Activated CD4-positive, CD25-positive, alpha-beta regulatory T cell (primary cell): ENCODE measurements at regions not wholly inside any gene's neighbourhood (a gene's known extent, or its start where the extent isn't known, plus 50 kb on each side); places are given as distances from the start of the nearest gene placed in this dataset.

Experiments
- DNase-seq, 4 experiments: peaks; one replicate each; lab custom pipeline; 2025; lab: John Stamatoyannopoulos, UW

DNA sequence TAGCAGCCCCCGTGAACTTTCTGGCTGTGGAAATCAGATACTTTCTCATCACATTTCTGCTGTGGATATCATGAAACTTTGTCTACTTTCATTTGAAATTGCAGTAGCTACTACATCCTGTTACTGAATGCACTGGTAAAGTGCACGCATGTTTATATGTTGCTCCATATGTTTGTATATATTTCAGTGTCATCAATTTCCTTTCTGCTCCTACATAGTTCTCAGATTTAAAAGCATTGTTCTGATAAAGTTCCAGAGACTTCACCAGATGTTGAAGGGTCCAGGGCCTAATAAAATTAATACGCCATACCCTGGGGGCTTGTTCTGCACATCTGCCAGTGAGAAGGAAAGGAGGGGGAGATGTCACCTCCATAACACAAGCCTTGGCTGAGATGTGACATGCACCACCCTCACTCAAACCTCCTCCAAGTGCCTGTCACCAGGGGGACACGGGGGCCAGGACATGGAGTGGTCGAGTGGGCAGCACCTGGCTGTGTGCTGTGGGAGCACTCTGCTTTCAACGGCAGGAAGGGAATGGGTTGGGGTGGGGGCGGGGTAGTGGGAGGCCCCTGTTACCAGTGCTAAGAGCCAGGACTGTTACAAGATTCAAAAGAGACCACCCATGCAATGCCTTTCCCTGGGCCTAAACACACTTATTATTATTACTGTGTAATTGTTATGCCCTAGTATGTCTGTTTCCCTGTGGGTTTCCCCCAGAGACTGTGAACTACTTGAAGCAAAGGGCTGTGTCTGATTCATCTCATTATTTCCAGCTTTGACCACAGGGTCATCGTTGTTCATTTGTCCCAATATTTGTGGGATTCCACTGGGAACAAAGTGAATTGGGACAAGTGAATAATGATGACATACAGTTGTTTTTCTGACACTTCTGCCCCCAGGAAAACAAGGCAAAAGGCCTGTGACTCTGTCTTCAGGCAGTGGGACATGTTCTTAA lies 193.4 kb downstream of the FOXL1 start:
- no peak for DNase-seq

- DNase-seq, result no peak
Observed at GRCh38 chr16:86772671-86773353, 194.5 kb downstream of the FOXL1 start.

GRCh38 chr16:86773354-86773715 lies 195.0 kb downstream of the FOXL1 start:
- no peak for DNase-seq

- no peak for DNase-seq
Observed at GRCh38 chr16:86774931-86775330, 196.6 kb downstream of the FOXL1 start.

- no peak for DNase-seq
Observed at GRCh38 chr16:86775511-86775921, 197.2 kb downstream of the FOXL1 start.

- no peak for DNase-seq
Observed at GRCh38 chr16:86777381-86777946, 199.1 kb downstream of the FOXL1 start.

GRCh38 chr16:86778108-86778745 lies 199.9 kb downstream of the FOXL1 start:
- DNase-seq, result no peak

DNA sequence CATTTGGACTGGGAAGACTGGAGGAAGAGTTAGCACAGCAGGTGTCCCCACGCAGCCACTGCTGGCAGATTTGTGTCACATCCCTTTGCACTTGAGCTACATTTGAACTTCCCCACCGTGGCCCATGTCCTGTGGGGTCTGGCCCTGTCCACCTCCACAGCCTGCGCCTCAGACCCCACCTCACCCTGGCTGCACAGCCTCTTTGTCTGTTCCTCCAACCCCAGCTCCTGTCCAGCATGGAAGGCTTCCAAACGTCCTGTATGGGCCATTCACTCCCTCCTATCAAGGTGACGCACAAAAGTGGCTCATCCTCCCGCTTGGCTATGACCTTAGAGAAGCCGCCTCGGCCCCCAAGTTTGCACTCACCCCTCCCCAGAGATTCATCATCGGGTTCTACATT lies 200.6 kb downstream of the FOXL1 start:
- no peak for DNase-seq

- DNase-seq, result no peak
Observed at GRCh38 chr16:86781046-86781445, 202.7 kb downstream of the FOXL1 start.

DNA sequence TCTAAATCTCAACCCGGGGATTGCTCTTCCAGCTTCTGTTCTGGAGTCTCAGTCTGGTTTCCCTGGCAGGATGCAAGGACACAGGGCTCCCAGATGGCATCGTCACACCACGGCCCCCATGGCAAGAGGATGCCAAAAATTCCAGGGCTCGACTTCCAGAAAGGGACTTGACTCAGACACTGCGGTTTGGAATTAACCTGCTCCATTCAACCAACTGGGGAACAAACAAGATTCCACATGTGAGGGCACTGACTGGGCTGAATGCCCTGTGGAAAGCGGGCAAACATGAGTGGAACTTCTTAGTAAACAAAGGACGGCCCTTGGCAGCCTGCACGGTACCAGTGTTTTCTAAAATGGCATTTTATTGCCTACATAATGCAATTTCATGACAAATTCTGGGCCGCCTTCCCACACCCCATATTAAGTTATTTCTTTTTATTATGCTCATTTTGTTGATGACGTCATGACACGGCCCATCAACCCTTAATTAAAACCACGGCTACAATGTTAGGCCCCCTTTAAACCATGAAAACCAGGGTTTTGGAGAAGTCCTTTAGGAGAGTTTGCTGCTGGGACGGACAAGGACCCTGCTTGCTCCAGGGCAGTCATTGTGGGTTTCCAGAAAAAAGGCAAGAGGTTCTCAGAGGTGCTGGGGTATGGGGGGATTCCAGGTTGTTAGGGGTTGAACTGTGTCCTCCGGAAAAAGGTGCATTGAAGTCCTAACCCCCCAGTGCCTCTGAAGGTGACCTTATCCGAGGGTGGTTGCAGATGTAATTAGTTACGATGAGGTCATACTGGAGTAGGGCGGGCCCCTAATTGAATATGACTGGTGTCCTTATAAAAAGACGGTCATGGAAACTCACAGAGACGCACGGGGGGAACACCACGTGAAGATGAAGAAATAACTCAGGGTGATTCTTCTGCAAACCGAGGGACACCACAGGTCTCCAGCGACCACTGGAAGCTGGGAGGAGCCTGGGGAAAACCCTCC lies 205.6 kb downstream of the FOXL1 start:
- no peak for DNase-seq

DNA sequence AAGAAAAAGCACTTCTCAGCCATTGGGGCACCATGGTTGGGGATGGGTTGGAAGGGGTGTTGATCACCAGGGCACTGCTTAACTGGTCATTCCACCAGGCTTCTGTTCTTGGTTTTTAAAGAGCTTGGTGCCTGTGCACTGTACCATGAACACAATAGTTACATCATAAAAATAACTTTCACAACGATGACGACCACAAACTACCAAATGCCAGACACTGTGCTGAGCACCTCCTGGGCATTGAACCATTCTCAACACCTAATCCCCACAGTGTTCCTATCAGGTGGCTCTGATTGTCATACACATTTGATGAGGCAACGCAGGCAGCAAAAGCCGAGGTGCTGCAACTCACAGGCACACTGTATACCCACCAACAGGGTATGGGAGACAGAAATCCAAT lies 208.0 kb downstream of the FOXL1 start:
- no peak for DNase-seq

DNA sequence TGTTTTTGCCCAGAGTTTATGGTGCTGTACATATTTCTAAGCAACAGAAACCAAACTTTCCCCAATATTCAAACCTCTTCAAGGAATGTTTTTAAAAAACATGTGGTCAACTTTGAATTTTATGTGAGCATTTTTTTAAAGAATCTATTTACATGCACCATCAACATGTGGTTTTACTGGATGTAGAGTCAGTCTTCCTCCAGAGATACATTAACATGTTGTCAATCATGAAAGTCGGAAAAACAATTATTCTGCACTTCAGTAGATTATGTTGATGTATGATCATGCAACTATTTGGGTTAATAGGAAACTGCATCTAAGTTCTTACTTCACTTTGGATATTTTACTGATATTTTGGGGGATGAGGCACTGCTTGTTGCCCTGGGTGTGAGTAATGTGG lies 208.6 kb downstream of the FOXL1 start:
- DNase-seq, result no peak

- no peak for DNase-seq
Observed at GRCh38 chr16:86787538-86787937, 209.2 kb downstream of the FOXL1 start.

GRCh38 chr16:86789621-86790051 lies 211.3 kb downstream of the FOXL1 start:
- DNase-seq, result no peak

GRCh38 chr16:86791287-86792035 lies 213.1 kb downstream of the FOXL1 start:
- no peak for DNase-seq

GRCh38 chr16:86794216-86794864 lies 216.0 kb downstream of the FOXL1 start:
- no peak for DNase-seq

GRCh38 chr16:86797700-86798099 lies 219.4 kb downstream of the FOXL1 start:
- DNase-seq, result no peak

GRCh38 chr16:86798247-86799041 lies 220.1 kb downstream of the FOXL1 start:
- no peak for DNase-seq

DNA sequence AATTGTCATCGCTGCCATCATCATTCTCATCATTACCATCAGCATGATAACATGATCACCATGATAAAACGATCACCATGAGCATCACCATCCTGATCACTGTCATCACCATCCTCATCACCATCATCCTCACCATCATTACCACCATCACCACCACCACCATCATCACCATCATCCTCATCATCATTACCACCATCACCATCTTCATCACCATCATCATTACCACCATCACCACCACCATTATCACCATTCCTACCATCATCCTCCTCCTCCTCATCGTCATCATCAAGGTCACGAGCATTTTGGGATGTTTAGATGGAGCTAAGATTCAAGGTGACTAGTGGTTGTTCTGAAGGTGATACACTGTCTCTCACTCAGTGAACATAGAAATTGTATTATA lies 221.0 kb downstream of the FOXL1 start:
- no peak for DNase-seq
